ENCODE measurements at regions not wholly inside any gene's neighbourhood (a gene's known extent, or its start where the extent isn't known, plus 50 kb on each side); places are given as distances from the start of the nearest gene placed in this dataset.

- H3K27me3 ChIP-seq (ENCODE audit: insufficient read depth, low read length) = no peaks in the 10 kb centered on the region
- H3K4me3 ChIP-seq (ENCODE audit: low read length) = no peak overlapping the region
- H3K4me1 ChIP-seq (ENCODE audit: insufficient read depth, low read length) = no peaks in the 10 kb centered on the region
- no peaks in the 10 kb centered on the region for H3K36me3 ChIP-seq (ENCODE audit: insufficient read depth, low read depth, low read length)
- no peak overlapping the region for H3K9ac ChIP-seq (ENCODE audit: low read depth, low read length)
- H3K27ac ChIP-seq (ENCODE audit: low read length) = no peak overlapping the region
- H3K9me3 ChIP-seq (ENCODE audit: insufficient read depth, low read depth, low read length) = no peaks in the 10 kb centered on the region
These were observed 360.5 kb downstream of the IRX2 start for GRCh38 chr5:2391021-2391420.

GRCh38 chr5:2388571-2388970 is 362.9 kb downstream of the IRX2 start:
- H3K36me3 ChIP-seq (ENCODE audit: insufficient read depth, low read depth, low read length) = no peaks in the 10 kb centered on the region
- H3K4me3 ChIP-seq (ENCODE audit: low read length) = no peak overlapping the region
- H3K27ac ChIP-seq (ENCODE audit: low read length) = no peak overlapping the region
- H3K9me3 ChIP-seq (ENCODE audit: insufficient read depth, low read depth, low read length) = no peaks in the 10 kb centered on the region
- no peak overlapping the region for H3K9ac ChIP-seq (ENCODE audit: low read depth, low read length)
- H3K4me1 ChIP-seq (ENCODE audit: insufficient read depth, low read length) = no peaks in the 10 kb centered on the region
- no peaks in the 10 kb centered on the region for H3K27me3 ChIP-seq (ENCODE audit: insufficient read depth, low read length)

- H3K9ac ChIP-seq (ENCODE audit: low read depth, low read length) = no peak overlapping the region
- H3K36me3 ChIP-seq (ENCODE audit: insufficient read depth, low read depth, low read length) = no peaks in the 10 kb centered on the region
- no peaks in the 10 kb centered on the region for H3K27me3 ChIP-seq (ENCODE audit: insufficient read depth, low read length)
- H3K4me1 ChIP-seq (ENCODE audit: insufficient read depth, low read length) = no peaks in the 10 kb centered on the region
- no peak overlapping the region for H3K4me3 ChIP-seq (ENCODE audit: low read length)
- no peak overlapping the region for H3K27ac ChIP-seq (ENCODE audit: low read length)
- no peaks in the 10 kb centered on the region for H3K9me3 ChIP-seq (ENCODE audit: insufficient read depth, low read depth, low read length)
These were observed 363.7 kb downstream of the IRX2 start for GRCh38 chr5:2387634-2388325.

- Histone ChIP-seq H3K4me1 (ENCODE audit: insufficient read depth, low read length) (no peaks in the 10 kb centered on the region), H3K4me3 (ENCODE audit: low read length) (no peak overlapping the region), H3K36me3 (ENCODE audit: insufficient read depth, low read depth, low read length) (no peaks in the 10 kb centered on the region), H3K9me3 (ENCODE audit: insufficient read depth, low read depth, low read length) (no peaks in the 10 kb centered on the region), H3K27ac (ENCODE audit: low read length) (no peak overlapping the region), H3K27me3 (ENCODE audit: insufficient read depth, low read length) (no peaks in the 10 kb centered on the region), H3K9ac (ENCODE audit: low read depth, low read length) (no peak overlapping the region)
These were observed 364.2 kb downstream of the IRX2 start for GRCh38 chr5:2387250-2387633.

- Histone ChIP-seq H3K9me3 (ENCODE audit: insufficient read depth, low read depth, low read length) (no peaks in the 10 kb centered on the region), H3K27ac (ENCODE audit: low read length) (no peak overlapping the region), H3K4me1 (ENCODE audit: insufficient read depth, low read length) (no peaks in the 10 kb centered on the region), H3K4me3 (ENCODE audit: low read length) (no peak overlapping the region), H3K36me3 (ENCODE audit: insufficient read depth, low read depth, low read length) (no peaks in the 10 kb centered on the region), H3K9ac (ENCODE audit: low read depth, low read length) (no peak overlapping the region), H3K27me3 (ENCODE audit: insufficient read depth, low read length) (no peaks in the 10 kb centered on the region)
These were observed 365.7 kb downstream of the IRX2 start for GRCh38 chr5:2385818-2386217.

- Histone ChIP-seq H3K4me3 (ENCODE audit: low read length) (no peak overlapping the region), H3K4me1 (ENCODE audit: insufficient read depth, low read length) (no peaks in the 10 kb centered on the region), H3K27me3 (ENCODE audit: insufficient read depth, low read length) (no peaks in the 10 kb centered on the region), H3K9me3 (ENCODE audit: insufficient read depth, low read depth, low read length) (no peaks in the 10 kb centered on the region), H3K36me3 (ENCODE audit: insufficient read depth, low read depth, low read length) (no peaks in the 10 kb centered on the region), H3K9ac (ENCODE audit: low read depth, low read length) (no peak overlapping the region), H3K27ac (ENCODE audit: low read length) (no peak overlapping the region)
These were observed 367.8 kb downstream of the IRX2 start for GRCh38 chr5:2383698-2384065.

GRCh38 chr5:2382776-2383697 is 368.4 kb downstream of the IRX2 start:
- Histone ChIP-seq H3K4me3 (ENCODE audit: low read length) (no peak overlapping the region), H3K36me3 (ENCODE audit: insufficient read depth, low read depth, low read length) (no peaks in the 10 kb centered on the region), H3K27me3 (ENCODE audit: insufficient read depth, low read length) (no peaks in the 10 kb centered on the region), H3K27ac (ENCODE audit: low read length) (no peak overlapping the region), H3K9me3 (ENCODE audit: insufficient read depth, low read depth, low read length) (no peaks in the 10 kb centered on the region), H3K9ac (ENCODE audit: low read depth, low read length) (no peak overlapping the region), H3K4me1 (ENCODE audit: insufficient read depth, low read length) (no peaks in the 10 kb centered on the region)

- no peak overlapping the region for H3K9ac ChIP-seq (ENCODE audit: low read depth, low read length)
- no peaks in the 10 kb centered on the region for H3K36me3 ChIP-seq (ENCODE audit: insufficient read depth, low read depth, low read length)
- H3K27ac ChIP-seq (ENCODE audit: low read length) = no peak overlapping the region
- H3K27me3 ChIP-seq (ENCODE audit: insufficient read depth, low read length) = no peaks in the 10 kb centered on the region
- no peaks in the 10 kb centered on the region for H3K4me1 ChIP-seq (ENCODE audit: insufficient read depth, low read length)
- no peak overlapping the region for H3K4me3 ChIP-seq (ENCODE audit: low read length)
- H3K9me3 ChIP-seq (ENCODE audit: insufficient read depth, low read depth, low read length) = no peaks in the 10 kb centered on the region
These were observed 369.6 kb downstream of the IRX2 start for GRCh38 chr5:2381861-2382260.

GRCh38 chr5:2381070-2381469 is 370.4 kb downstream of the IRX2 start:
- Histone ChIP-seq H3K36me3 (ENCODE audit: insufficient read depth, low read depth, low read length) (no peaks in the 10 kb centered on the region), H3K27ac (ENCODE audit: low read length) (no peak overlapping the region), H3K4me1 (ENCODE audit: insufficient read depth, low read length) (no peaks in the 10 kb centered on the region), H3K27me3 (ENCODE audit: insufficient read depth, low read length) (no peaks in the 10 kb centered on the region), H3K9me3 (ENCODE audit: insufficient read depth, low read depth, low read length) (no peaks in the 10 kb centered on the region), H3K9ac (ENCODE audit: low read depth, low read length) (no peak overlapping the region), H3K4me3 (ENCODE audit: low read length) (no peak overlapping the region)

- no peaks in the 10 kb centered on the region for H3K27me3 ChIP-seq (ENCODE audit: insufficient read depth, low read length)
- no peaks in the 10 kb centered on the region for H3K9me3 ChIP-seq (ENCODE audit: insufficient read depth, low read depth, low read length)
- no peaks in the 10 kb centered on the region for H3K4me1 ChIP-seq (ENCODE audit: insufficient read depth, low read length)
- H3K9ac ChIP-seq (ENCODE audit: low read depth, low read length) = no peak overlapping the region
- H3K36me3 ChIP-seq (ENCODE audit: insufficient read depth, low read depth, low read length) = no peaks in the 10 kb centered on the region
- H3K27ac ChIP-seq (ENCODE audit: low read length) = no peak overlapping the region
- H3K4me3 ChIP-seq (ENCODE audit: low read length) = no peak overlapping the region
These were observed 372.5 kb downstream of the IRX2 start for GRCh38 chr5:2378976-2379375.

GRCh38 chr5:2378108-2378507 is 373.4 kb downstream of the IRX2 start:
- Histone ChIP-seq H3K9ac (ENCODE audit: low read depth, low read length) (no peak overlapping the region), H3K4me1 (ENCODE audit: insufficient read depth, low read length) (no peaks in the 10 kb centered on the region), H3K9me3 (ENCODE audit: insufficient read depth, low read depth, low read length) (no peaks in the 10 kb centered on the region), H3K36me3 (ENCODE audit: insufficient read depth, low read depth, low read length) (no peaks in the 10 kb centered on the region), H3K27ac (ENCODE audit: low read length) (no peak overlapping the region), H3K27me3 (ENCODE audit: insufficient read depth, low read length) (no peaks in the 10 kb centered on the region), H3K4me3 (ENCODE audit: low read length) (no peak overlapping the region)

GRCh38 chr5:2376486-2376885 is 375.0 kb downstream of the IRX2 start:
- Histone ChIP-seq H3K4me1 (ENCODE audit: insufficient read depth, low read length) (no peaks in the 10 kb centered on the region), H3K9ac (ENCODE audit: low read depth, low read length) (no peak overlapping the region), H3K27me3 (ENCODE audit: insufficient read depth, low read length) (no peaks in the 10 kb centered on the region), H3K9me3 (ENCODE audit: insufficient read depth, low read depth, low read length) (no peaks in the 10 kb centered on the region), H3K36me3 (ENCODE audit: insufficient read depth, low read depth, low read length) (no peaks in the 10 kb centered on the region), H3K27ac (ENCODE audit: low read length) (no peak overlapping the region), H3K4me3 (ENCODE audit: low read length) (no peak overlapping the region)

Measured in iPS-20b (cell line).